ENCODE measurements at regions not wholly inside any gene's neighbourhood (a gene's known extent, or its start where the extent isn't known, plus 50 kb on each side); places are given as distances from the start of the nearest gene placed in this dataset.

DNA sequence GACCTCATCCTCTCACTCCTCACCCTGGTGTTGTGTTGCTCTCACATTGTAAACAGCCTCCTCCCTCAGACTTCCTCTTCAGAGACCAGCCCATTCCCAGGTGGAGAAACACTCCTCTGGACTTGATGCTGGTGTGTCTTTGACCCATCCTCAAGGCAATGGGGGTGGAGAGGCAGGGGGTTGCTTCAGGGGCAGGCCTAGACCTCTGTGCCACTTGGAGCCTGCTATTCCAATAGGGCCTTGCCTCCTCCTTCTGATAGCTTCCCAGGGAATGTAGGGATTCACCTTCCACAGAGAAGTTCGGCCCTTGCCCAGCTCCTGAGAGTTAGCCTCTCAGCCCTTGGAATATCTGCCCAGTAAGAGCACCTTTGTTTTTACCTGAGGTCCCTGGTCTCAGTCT, 606.6 kb upstream of the CADM1 start:
- intact Hi-C loops (cut with DNase I): no loop called here
- Histone ChIP-seq H3K4me1 (no peaks in the 10 kb centered on the region), H3K36me3 (no peaks in the 10 kb centered on the region), H3K27ac (no peak overlapping the region), H3K4me3 (no peak overlapping the region), H3K9me3 (no peaks in the 10 kb centered on the region), H3K27me3 (no peaks in the 10 kb centered on the region)
- peak in 1 of 2 donors; percentile 3 for DNase-seq (ENCODE audit: low spot score in 2 of 2)
- no peak for TF ChIP-seq CTCF (IDR thresholded peaks at IDR 0.05)

DNA sequence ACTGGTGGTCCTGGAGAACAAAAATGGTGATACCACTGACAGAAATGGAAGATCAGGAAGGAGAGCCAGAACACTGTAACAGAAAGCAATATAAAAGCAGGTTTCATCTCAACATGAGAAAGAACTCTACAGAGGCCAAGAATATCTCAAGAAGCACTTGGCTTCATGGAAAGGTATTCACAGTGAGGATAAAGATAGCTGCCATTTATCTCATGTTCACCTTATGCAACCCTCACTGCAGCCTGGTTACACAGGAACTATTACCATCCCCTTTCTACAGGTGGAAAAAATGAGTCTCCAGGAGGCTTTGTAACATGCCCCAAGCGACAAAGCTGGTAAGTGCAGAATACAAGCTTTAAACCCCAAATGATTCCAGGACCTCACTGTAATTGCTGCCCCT, 606.1 kb upstream of the CADM1 start:
- H3K9me3 ChIP-seq: no peaks in the 10 kb centered on the region
- H3K4me3 ChIP-seq: no peak overlapping the region
- TF ChIP-seq CTCF (IDR thresholded peaks at IDR 0.05): no peak
- intact Hi-C loops (cut with DNase I): no loop called here
- H3K4me1 ChIP-seq: no peaks in the 10 kb centered on the region
- no peaks in the 10 kb centered on the region for H3K36me3 ChIP-seq
- no peaks in the 10 kb centered on the region for H3K27me3 ChIP-seq
- DNase-seq (ENCODE audit: low spot score in 2 of 2): no peak
- no peak overlapping the region for H3K27ac ChIP-seq

DNA sequence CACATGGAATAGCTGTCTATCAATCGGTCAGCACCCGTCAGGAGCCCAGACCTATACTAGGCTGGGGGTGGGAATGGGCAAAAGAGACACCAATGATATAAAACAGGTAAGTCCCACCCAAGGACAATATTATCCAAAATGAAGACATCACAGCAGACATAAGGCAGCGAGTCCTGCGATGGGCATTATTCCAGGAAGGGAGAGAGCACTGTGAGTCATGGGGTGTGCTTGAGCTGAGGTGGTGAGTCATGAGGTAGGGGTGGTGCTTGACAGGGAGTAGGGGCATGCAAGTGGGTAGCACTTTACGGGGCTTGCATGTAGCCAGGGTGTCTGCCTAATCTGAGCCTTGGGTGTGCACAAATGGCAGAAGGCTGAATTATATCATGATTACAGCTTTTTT, 605.0 kb upstream of the CADM1 start:
- intact Hi-C loops (cut with DNase I): no loop called here
- H3K4me1 ChIP-seq: no peaks in the 10 kb centered on the region
- DNase-seq (ENCODE audit: low spot score in 2 of 2): peak in 1 of 2 donors; percentile 25
- no peak overlapping the region for H3K27ac ChIP-seq
- H3K36me3 ChIP-seq: no peaks in the 10 kb centered on the region
- no peak for TF ChIP-seq CTCF (IDR thresholded peaks at IDR 0.05)
- no peaks in the 10 kb centered on the region for H3K9me3 ChIP-seq
- no peaks in the 10 kb centered on the region for H3K27me3 ChIP-seq
- no peak overlapping the region for H3K4me3 ChIP-seq

DNA sequence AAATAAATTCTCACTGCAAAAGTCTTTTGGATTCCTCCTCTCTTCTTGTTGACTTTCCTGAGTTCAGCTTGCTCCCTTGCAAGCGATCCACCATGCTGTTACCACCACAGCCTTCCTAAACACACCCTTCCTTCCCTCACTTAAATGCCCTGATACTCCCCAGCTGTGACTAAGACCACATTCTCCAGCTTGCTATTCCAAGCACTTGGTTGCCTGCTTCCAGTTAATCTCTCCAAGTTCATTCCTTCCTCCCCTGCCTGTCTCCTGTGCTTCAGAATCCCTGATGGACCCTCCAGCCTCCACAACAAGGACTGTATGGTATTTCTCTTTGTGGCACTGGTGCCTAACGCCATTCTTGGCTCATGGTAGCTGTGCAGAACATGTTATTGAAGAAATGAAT, 603.9 kb upstream of the CADM1 start:
- Histone ChIP-seq H3K4me1 (no peaks in the 10 kb centered on the region), H3K36me3 (no peaks in the 10 kb centered on the region), H3K9me3 (no peaks in the 10 kb centered on the region), H3K27ac (no peak overlapping the region), H3K4me3 (no peak overlapping the region), H3K27me3 (no peaks in the 10 kb centered on the region)
- DNase-seq (ENCODE audit: low spot score in 2 of 2): no peak
- no peak for TF ChIP-seq CTCF (IDR thresholded peaks at IDR 0.05)
- intact Hi-C loops (cut with DNase I): no loop called here

GRCh38 chr11:116107229-116107628, 603.0 kb upstream of the CADM1 start:
- Histone ChIP-seq H3K9me3 (no peaks in the 10 kb centered on the region), H3K27ac (no peak overlapping the region), H3K4me3 (no peak overlapping the region), H3K27me3 (no peaks in the 10 kb centered on the region), H3K36me3 (no peaks in the 10 kb centered on the region), H3K4me1 (no peaks in the 10 kb centered on the region)
- TF ChIP-seq CTCF (IDR thresholded peaks at IDR 0.05): no peak
- intact Hi-C loops (cut with DNase I): no loop called here
- DNase-seq (ENCODE audit: low spot score in 2 of 2): peak in 1 of 2 donors; percentile 5

GRCh38 chr11:116104498-116105174, 600.4 kb upstream of the CADM1 start:
- H3K4me1 ChIP-seq: no peaks in the 10 kb centered on the region
- no peak overlapping the region for H3K27ac ChIP-seq
- intact Hi-C loops (cut with DNase I): no loop called here
- H3K36me3 ChIP-seq: no peaks in the 10 kb centered on the region
- H3K4me3 ChIP-seq: no peak overlapping the region
- no peaks in the 10 kb centered on the region for H3K27me3 ChIP-seq
- DNase-seq (ENCODE audit: low spot score in 2 of 2): peak in 1 of 2 donors; percentile 27
- H3K9me3 ChIP-seq: no peaks in the 10 kb centered on the region
- no peak for TF ChIP-seq CTCF (IDR thresholded peaks at IDR 0.05)
